ENCODE measurements at regions not wholly inside any gene's neighbourhood (a gene's known extent, or its start where the extent isn't known, plus 50 kb on each side); places are given as distances from the start of the nearest gene placed in this dataset.

GRCh38 chr21:15140321-15141019 lies 75.7 kb upstream of the NRIP1 start:
- H3K27me3 ChIP-seq (ENCODE audit: control insufficient read depth, insufficient read depth, low read length): peaks cover 7% of the 10 kb centered on the region
- no peak for DNase-seq (ENCODE audit: low read depth, low spot score)
- no peak for TF ChIP-seq CTCF (IDR thresholded peaks at IDR 0.05; ENCODE audit: low read depth, low read length)
- H3K27ac ChIP-seq (ENCODE audit: low read depth, low read length): no peak overlapping the region
- no peaks in the 10 kb centered on the region for H3K9me3 ChIP-seq (ENCODE audit: control insufficient read depth, insufficient read depth, low read length)
- ChIA-PET POLR2A (no interaction called here), CTCF (no interaction called here)
- no peak overlapping the region for H3K4me3 ChIP-seq (ENCODE audit: low read depth, low read length)

- ChIA-PET CTCF (interaction anchor here (0.7 kb wide), 2 partner anchors 17 to 341 kb away, joined by 3 to 4 read pairs; no protein-coding TSS in a partner anchor), POLR2A (no interaction called here)
- Histone ChIP-seq H3K9me3 (ENCODE audit: control insufficient read depth, insufficient read depth, low read length) (no peaks in the 10 kb centered on the region), H3K4me3 (ENCODE audit: low read depth, low read length) (no peak overlapping the region), H3K27me3 (ENCODE audit: control insufficient read depth, insufficient read depth, low read length) (peaks cover 7% of the 10 kb centered on the region), H3K27ac (ENCODE audit: low read depth, low read length) (no peak overlapping the region)
- DNase-seq (ENCODE audit: low read depth, low spot score): no peak
- TF ChIP-seq CTCF (IDR thresholded peaks at IDR 0.05; ENCODE audit: low read depth, low read length): no peak
Measured at GRCh38 chr21:15141261-15141970, 76.6 kb upstream of the NRIP1 start.

- no peak for DNase-seq (ENCODE audit: low read depth, low spot score)
- TF ChIP-seq CTCF (IDR thresholded peaks at IDR 0.05; ENCODE audit: low read depth, low read length): no peak
- POLR2A ChIA-PET: no interaction called here
- Histone ChIP-seq H3K27me3 (ENCODE audit: control insufficient read depth, insufficient read depth, low read length) (peaks cover 7% of the 10 kb centered on the region), H3K4me3 (ENCODE audit: low read depth, low read length) (no peak overlapping the region), H3K9me3 (ENCODE audit: control insufficient read depth, insufficient read depth, low read length) (no peaks in the 10 kb centered on the region), H3K27ac (ENCODE audit: low read depth, low read length) (no peak overlapping the region)
- CTCF ChIA-PET: no interaction called here
Measured at GRCh38 chr21:15144026-15144425, 79.2 kb upstream of the NRIP1 start.

GRCh38 chr21:15148437-15148836 lies 83.6 kb upstream of the NRIP1 start:
- ChIA-PET POLR2A (no interaction called here), CTCF (no interaction called here)
- Histone ChIP-seq H3K27me3 (ENCODE audit: control insufficient read depth, insufficient read depth, low read length) (peaks cover 3% of the 10 kb centered on the region), H3K27ac (ENCODE audit: low read depth, low read length) (no peak overlapping the region), H3K4me3 (ENCODE audit: low read depth, low read length) (no peak overlapping the region), H3K9me3 (ENCODE audit: control insufficient read depth, insufficient read depth, low read length) (no peaks in the 10 kb centered on the region)
- TF ChIP-seq CTCF (IDR thresholded peaks at IDR 0.05; ENCODE audit: low read depth, low read length): no peak
- DNase-seq (ENCODE audit: low read depth, low spot score): no peak

- Histone ChIP-seq H3K27ac (ENCODE audit: low read depth, low read length) (no peak overlapping the region), H3K4me3 (ENCODE audit: low read depth, low read length) (no peak overlapping the region), H3K9me3 (ENCODE audit: control insufficient read depth, insufficient read depth, low read length) (no peaks in the 10 kb centered on the region), H3K27me3 (ENCODE audit: control insufficient read depth, insufficient read depth, low read length) (no peaks in the 10 kb centered on the region)
- no peak for TF ChIP-seq CTCF (IDR thresholded peaks at IDR 0.05; ENCODE audit: low read depth, low read length)
- ChIA-PET POLR2A (no interaction called here), CTCF (interaction anchor here (1.0 kb wide), 1 partner anchor 286 kb away, joined by 6 read pairs; no protein-coding TSS in a partner anchor)
- DNase-seq (ENCODE audit: low read depth, low spot score): no peak
Measured at GRCh38 chr21:15149600-15150224, 84.9 kb upstream of the NRIP1 start.
